ENCODE measurements at regions not wholly inside any gene's neighbourhood (a gene's known extent, or its start where the extent isn't known, plus 50 kb on each side); places are given as distances from the start of the nearest gene placed in this dataset.

DNA sequence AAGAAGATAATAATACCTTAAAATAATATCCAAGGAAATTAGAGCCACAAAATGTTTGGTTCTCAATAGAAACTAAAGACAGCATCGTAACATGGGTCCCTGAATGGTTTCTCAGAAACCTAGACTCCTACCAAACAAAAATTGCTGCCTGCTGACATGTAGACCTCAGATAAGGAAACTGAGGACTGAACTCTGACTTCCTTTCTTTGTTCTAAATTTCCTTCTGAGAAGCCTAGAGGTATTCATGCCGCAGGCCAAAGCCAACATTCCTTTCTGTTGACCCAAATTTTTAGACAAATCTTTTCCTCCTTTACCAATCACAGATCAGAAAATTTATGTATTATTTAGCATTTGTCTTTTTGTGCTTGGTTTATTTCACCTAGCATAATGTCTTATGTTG lies 816.7 kb upstream of the PHF14 start:
- H2AFZ ChIP-seq (ENCODE audit: insufficient read depth, low read depth, low read length, poor library complexity, severe bottlenecking): no peak overlapping the region
- H3K4me1 ChIP-seq (ENCODE audit: control insufficient read depth in 1 of 2, insufficient read depth in 2 of 2, low read length in 2 of 2): no peaks in the 10 kb centered on the region
- H3K79me2 ChIP-seq (ENCODE audit: insufficient read depth, low read length): no peaks in the 10 kb centered on the region
- H3K27me3 ChIP-seq (ENCODE audit: control insufficient read depth in 2 of 2, insufficient read depth in 2 of 2, low read length in 2 of 2): no peaks in the 10 kb centered on the region
- Mint-ChIP-seq H3K36me3 (no peaks in the 10 kb centered on the region), H3K27ac (no peak overlapping the region), H3K4me1 (no peaks in the 10 kb centered on the region), H3K27me3 (ENCODE audit: low read depth in 3 of 3) (peaks cover 0 to 2% (median 0%) of the 10 kb centered on the region in 3 donors), H3K9me3 (peaks cover 0 to 5% (median 2%) of the 10 kb centered on the region in 7 donors), H3K4me3 (no peak overlapping the region)
- TF ChIP-seq, protein P1, sequence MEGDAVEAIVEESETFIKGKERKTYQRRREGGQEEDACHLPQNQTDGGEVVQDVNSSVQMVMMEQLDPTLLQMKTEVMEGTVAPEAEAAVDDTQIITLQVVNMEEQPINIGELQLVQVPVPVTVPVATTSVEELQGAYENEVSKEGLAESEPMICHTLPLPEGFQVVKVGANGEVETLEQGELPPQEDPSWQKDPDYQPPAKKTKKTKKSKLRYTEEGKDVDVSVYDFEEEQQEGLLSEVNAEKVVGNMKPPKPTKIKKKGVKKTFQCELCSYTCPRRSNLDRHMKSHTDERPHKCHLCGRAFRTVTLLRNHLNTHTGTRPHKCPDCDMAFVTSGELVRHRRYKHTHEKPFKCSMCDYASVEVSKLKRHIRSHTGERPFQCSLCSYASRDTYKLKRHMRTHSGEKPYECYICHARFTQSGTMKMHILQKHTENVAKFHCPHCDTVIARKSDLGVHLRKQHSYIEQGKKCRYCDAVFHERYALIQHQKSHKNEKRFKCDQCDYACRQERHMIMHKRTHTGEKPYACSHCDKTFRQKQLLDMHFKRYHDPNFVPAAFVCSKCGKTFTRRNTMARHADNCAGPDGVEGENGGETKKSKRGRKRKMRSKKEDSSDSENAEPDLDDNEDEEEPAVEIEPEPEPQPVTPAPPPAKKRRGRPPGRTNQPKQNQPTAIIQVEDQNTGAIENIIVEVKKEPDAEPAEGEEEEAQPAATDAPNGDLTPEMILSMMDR (IDR thresholded peaks at IDR 0.05): no peak
- no peak overlapping the region for H3K27ac ChIP-seq (ENCODE audit: low read depth in 1 of 2, low read length in 2 of 2)
- H4K20me1 ChIP-seq (ENCODE audit: insufficient read depth, low read length): no peaks in the 10 kb centered on the region
- H3K4me3 ChIP-seq (replicated peaks in 1 of 3; ENCODE audit: low read depth in 2 of 3, low read length in 3 of 3): no peak overlapping the region
- intact Hi-C loops (cut with micrococcal nuclease): no loop called here
- no peak overlapping the region for H3K4me2 ChIP-seq (replicated peaks; ENCODE audit: extremely low read depth, low read length, poor library complexity, severe bottlenecking)
- WGBS (ENCODE audit: insufficient coverage): 73% methylated on average over 1 of the region's 2 CpGs
- DNase-seq: no peak
- H3K36me3 ChIP-seq (replicated peaks in 1 of 2; ENCODE audit: control insufficient read depth in 1 of 2, insufficient read depth in 2 of 2, low read length in 2 of 2): no peaks in the 10 kb centered on the region
- no peaks in the 10 kb centered on the region for H3K9me3 ChIP-seq (replicated peaks in 1 of 2; ENCODE audit: control insufficient read depth in 1 of 2, insufficient read depth in 1 of 2, low read length in 2 of 2)
- H3K9ac ChIP-seq (ENCODE audit: insufficient read depth, low read length, poor library complexity, severe bottlenecking): no peak overlapping the region

DNA sequence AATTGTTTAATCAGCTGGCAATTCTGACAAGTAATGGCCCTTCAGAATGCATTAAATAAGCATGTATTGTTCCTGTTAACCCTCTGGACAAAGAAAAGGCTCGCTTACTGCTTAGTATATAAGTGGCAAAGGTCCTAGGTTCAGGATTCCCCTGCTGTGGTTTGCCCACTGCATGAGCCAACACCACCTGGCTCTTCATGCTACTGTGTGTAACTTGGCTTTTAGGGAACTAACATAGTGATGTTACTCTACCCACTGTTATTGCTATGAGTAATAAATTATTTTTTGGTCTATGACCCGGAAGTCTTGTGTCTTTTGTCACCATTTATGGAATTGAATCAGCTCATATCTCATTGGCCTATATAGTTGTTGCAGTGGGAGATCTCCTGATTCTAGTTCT lies 791.7 kb upstream of the PHF14 start:
- Mint-ChIP-seq H3K27ac (no peak overlapping the region), H3K36me3 (no peaks in the 10 kb centered on the region), H3K4me3 (no peak overlapping the region), H3K27me3 (ENCODE audit: low read depth in 3 of 3) (no peaks in the 10 kb centered on the region), H3K9me3 (peaks cover 0 to 8% (median 2%) of the 10 kb centered on the region in 7 donors), H3K4me1 (no peaks in the 10 kb centered on the region)
- Histone ChIP-seq H3K4me3 (replicated peaks in 1 of 3; ENCODE audit: low read depth in 2 of 3, low read length in 3 of 3) (no peak overlapping the region), H3K36me3 (replicated peaks in 1 of 2; ENCODE audit: control insufficient read depth in 1 of 2, insufficient read depth in 2 of 2, low read length in 2 of 2) (no peaks in the 10 kb centered on the region), H3K4me1 (ENCODE audit: control insufficient read depth in 1 of 2, insufficient read depth in 2 of 2, low read length in 2 of 2) (no peaks in the 10 kb centered on the region), H3K27me3 (ENCODE audit: control insufficient read depth in 2 of 2, insufficient read depth in 2 of 2, low read length in 2 of 2) (no peaks in the 10 kb centered on the region), H3K27ac (ENCODE audit: low read depth in 1 of 2, low read length in 2 of 2) (no peak overlapping the region), H3K9me3 (replicated peaks in 1 of 2; ENCODE audit: control insufficient read depth in 1 of 2, insufficient read depth in 1 of 2, low read length in 2 of 2) (peaks cover 0 to 4% of the 10 kb centered on the region in 2 donors), H3K9ac (ENCODE audit: insufficient read depth, low read length, poor library complexity, severe bottlenecking) (no peak overlapping the region), H3K79me2 (ENCODE audit: insufficient read depth, low read length) (no peaks in the 10 kb centered on the region), H4K20me1 (ENCODE audit: insufficient read depth, low read length) (no peaks in the 10 kb centered on the region), H3K4me2 (replicated peaks; ENCODE audit: extremely low read depth, low read length, poor library complexity, severe bottlenecking) (no peak overlapping the region), H2AFZ (ENCODE audit: insufficient read depth, low read depth, low read length, poor library complexity, severe bottlenecking) (no peak overlapping the region)
- WGBS (ENCODE audit: insufficient coverage): no CpG with 5 or more reads among the region's 2 CpGs
- no peak for DNase-seq
- TF ChIP-seq, protein P1 (IDR thresholded peaks at IDR 0.05): no peak
- intact Hi-C loops (cut with micrococcal nuclease): no loop called here
